Transverse colon (tissue), 4 donors: ENCODE measurements at regions not wholly inside any gene's neighbourhood (a gene's known extent, or its start where the extent isn't known, plus 50 kb on each side); places are given as distances from the start of the nearest gene placed in this dataset.

ENCODE experiments used
- DNase-seq: peaks from one replicate; pipeline ENCODE4 v3.0.0-alpha.2; 2019
- H3K27ac ChIP-seq, 4 donors: fragments of 200-600 bp; sonication (generic); 2 replicates each; pipeline ENCODE4 v1.5.1; 2016 to 2018; ENCODE audit warnings: inconsistent platforms in 4 of 4
- H3K27me3 ChIP-seq: fragments of 200-600 bp; sonication (generic); 2 replicates; pipeline ENCODE4 v1.5.1; 2017; ENCODE audit warnings: inconsistent platforms
- H3K36me3 ChIP-seq, 4 donors: fragments of 200-600 bp; sonication (generic); 2 replicates each; pipeline ENCODE4 v1.5.1; 2017 to 2019; ENCODE audit warnings: inconsistent platforms in 4 of 4
- H3K4me1 ChIP-seq, 4 donors: fragments of 200-600 bp; sonication (generic); 2 replicates each; pipeline ENCODE4 v1.5.1; 2017 to 2020; ENCODE audit warnings: inconsistent platforms in 4 of 4
- H3K4me3 ChIP-seq, 4 donors: fragments of 200-600 bp; sonication (generic); 1 replicate in 1 of 4; 2 replicates in 3 of 4; pipeline versions ENCODE4 v1.5.1 to v1.6.1; 2017 to 2019; ENCODE audit warnings: inconsistent platforms in 4 of 4
- H3K9me3 ChIP-seq, 2 donors: fragments of 200-600 bp; sonication (generic); 2 replicates each; pipeline ENCODE4 v1.5.1; 2017 to 2019; ENCODE audit warnings: inconsistent platforms in 2 of 2
- EP300 ChIP-seq: sonication (generic); formaldehyde crosslinking; IDR thresholded peaks from one replicate; pipeline ENCODE4 v1.6.1; 2017; ENCODE audit warnings: antibody characterized with exemption, low read depth
- POLR2A ChIP-seq: fragments of 450-650 bp; IDR thresholded peaks from one replicate; pipeline ENCODE4 v1.6.1; 2016; ENCODE audit warnings: antibody characterized with exemption, mild to moderate bottlenecking, moderate library complexity
- POLR2AphosphoS5 ChIP-seq, 3 donors: sonication (generic); formaldehyde crosslinking; IDR thresholded peaks; one replicate each; pipeline ENCODE4 v1.6.1; 2016; ENCODE audit warnings: antibody characterized with exemption in 3 of 3
- WGBS, 2 donors: methylation state at CpG; one replicate each; pipeline ENCODE4 v1.1.5; 2018; ENCODE audit warnings: low coverage in 1 of 2; 5-methylcytosine and 5-hydroxymethylcytosine counted together
- in situ Hi-C, 4 donors: fragments of 200-750 bp; cut with MboI; loops; one replicate each; pipeline versions ENCODE4 v1.15.0 to v1.15.1; 2017; ENCODE audit warnings: low sequenced_read_pairs in 3 of 4, low pct_ligation_motif_present in 1 of 4, low pct_unique_long_range_greater_than_20kb in 1 of 4
- intact Hi-C: fragments of 100-400 bp; cut with DNase I; formaldehyde crosslinking; loops from one replicate; pipeline ENCODE4 v1.15.1; 2023; ENCODE audit warnings: low total_unique reads
- TF ChIP-seq, protein P1 (sequence below), 5 experiments: fragments of 200-600 bp in 3 of 5; fragments of 450-650 bp in 2 of 5; sonication (generic) in 3 of 5; IDR thresholded peaks; 1 replicate in 2 of 5; 2 replicates in 3 of 5; pipeline ENCODE4 v1.5.1; 2016 to 2017; ENCODE audit warnings: antibody characterized with exemption in 5 of 5, inconsistent platforms in 3 of 5, mild to moderate bottlenecking in 2 of 5, moderate library complexity in 1 of 5

DNA sequence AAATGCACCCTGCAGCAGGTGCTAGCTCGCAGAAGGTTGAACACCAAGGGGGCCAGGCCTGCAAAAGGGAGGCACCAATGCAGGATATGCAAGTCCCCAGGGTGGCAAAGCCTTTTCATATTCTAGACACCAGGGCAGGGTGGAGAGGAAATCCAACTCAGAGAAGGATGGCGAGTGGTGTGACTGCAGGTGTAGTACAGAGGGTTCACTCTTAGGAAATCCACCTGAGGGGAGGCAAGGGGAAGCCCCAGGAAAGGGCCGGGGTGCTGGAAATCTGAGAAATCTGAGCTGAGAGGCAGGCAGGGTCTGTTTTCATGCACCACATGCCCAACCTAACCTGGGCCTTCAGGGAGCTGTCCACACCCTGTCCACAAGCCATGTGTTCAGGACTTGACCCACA, 163.2 kb upstream of the CTTNBP2NL start:
- in situ Hi-C loops (no loop called here), intact Hi-C loops (loop anchor here (2.0 kb wide), 1 partner anchor 78 kb away; no protein-coding TSS in a partner anchor)
- Histone ChIP-seq H3K27me3 (no peaks in the 10 kb centered on the region), H3K9me3 (peaks cover 0 to 8% of the 10 kb centered on the region in 2 donors), H3K4me1 (no peaks in the 10 kb centered on the region), H3K27ac (no peak overlapping the region), H3K36me3 (no peaks in the 10 kb centered on the region), H3K4me3 (no peak overlapping the region)
- TF ChIP-seq EP300 (no peak), POLR2AphosphoS5 (IDR thresholded peaks at IDR 0.05) (no peak), POLR2A (no peak)
- TF ChIP-seq, protein P1, sequence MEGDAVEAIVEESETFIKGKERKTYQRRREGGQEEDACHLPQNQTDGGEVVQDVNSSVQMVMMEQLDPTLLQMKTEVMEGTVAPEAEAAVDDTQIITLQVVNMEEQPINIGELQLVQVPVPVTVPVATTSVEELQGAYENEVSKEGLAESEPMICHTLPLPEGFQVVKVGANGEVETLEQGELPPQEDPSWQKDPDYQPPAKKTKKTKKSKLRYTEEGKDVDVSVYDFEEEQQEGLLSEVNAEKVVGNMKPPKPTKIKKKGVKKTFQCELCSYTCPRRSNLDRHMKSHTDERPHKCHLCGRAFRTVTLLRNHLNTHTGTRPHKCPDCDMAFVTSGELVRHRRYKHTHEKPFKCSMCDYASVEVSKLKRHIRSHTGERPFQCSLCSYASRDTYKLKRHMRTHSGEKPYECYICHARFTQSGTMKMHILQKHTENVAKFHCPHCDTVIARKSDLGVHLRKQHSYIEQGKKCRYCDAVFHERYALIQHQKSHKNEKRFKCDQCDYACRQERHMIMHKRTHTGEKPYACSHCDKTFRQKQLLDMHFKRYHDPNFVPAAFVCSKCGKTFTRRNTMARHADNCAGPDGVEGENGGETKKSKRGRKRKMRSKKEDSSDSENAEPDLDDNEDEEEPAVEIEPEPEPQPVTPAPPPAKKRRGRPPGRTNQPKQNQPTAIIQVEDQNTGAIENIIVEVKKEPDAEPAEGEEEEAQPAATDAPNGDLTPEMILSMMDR (IDR thresholded peaks at IDR 0.05) = no peak
- 82 to 88% methylated on average over 3 of the region's 3 CpGs for WGBS, 2 donors
- no peak for DNase-seq

DNA sequence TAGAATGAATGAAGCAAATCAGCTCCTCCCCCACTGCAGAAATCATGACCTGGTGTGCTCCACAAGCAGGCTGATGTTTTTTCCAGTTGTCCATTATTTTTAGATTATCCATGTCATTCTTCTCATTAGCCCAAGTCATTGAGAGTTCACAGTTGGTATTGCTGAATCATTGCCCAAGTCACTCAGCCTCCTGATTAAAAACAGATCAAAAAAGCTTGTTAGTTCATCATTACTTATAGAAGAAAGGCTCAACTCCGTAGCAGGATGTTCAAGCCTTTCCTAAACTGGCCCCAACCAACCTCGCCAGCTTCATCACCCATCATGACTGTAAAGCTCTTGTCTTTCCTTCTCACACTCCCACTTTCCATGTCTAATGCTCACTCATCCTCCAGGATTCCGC, 161.3 kb upstream of the CTTNBP2NL start:
- no peak for DNase-seq
- Histone ChIP-seq H3K27ac (no peak overlapping the region), H3K4me1 (no peaks in the 10 kb centered on the region), H3K36me3 (no peaks in the 10 kb centered on the region), H3K4me3 (no peak overlapping the region), H3K9me3 (peaks cover 0 to under 1% of the 10 kb centered on the region in 2 donors), H3K27me3 (no peaks in the 10 kb centered on the region)
- intact Hi-C loops = no loop called here
- 78 to 81% methylated on average over 3 of the region's 3 CpGs for WGBS, 2 donors
- no peak for TF ChIP-seq POLR2AphosphoS5 (IDR thresholded peaks at IDR 0.05)
- TF ChIP-seq, protein P1 (IDR thresholded peaks at IDR 0.05) = no peak
- TF ChIP-seq POLR2A = no peak
- in situ Hi-C loops = no loop called here

DNA sequence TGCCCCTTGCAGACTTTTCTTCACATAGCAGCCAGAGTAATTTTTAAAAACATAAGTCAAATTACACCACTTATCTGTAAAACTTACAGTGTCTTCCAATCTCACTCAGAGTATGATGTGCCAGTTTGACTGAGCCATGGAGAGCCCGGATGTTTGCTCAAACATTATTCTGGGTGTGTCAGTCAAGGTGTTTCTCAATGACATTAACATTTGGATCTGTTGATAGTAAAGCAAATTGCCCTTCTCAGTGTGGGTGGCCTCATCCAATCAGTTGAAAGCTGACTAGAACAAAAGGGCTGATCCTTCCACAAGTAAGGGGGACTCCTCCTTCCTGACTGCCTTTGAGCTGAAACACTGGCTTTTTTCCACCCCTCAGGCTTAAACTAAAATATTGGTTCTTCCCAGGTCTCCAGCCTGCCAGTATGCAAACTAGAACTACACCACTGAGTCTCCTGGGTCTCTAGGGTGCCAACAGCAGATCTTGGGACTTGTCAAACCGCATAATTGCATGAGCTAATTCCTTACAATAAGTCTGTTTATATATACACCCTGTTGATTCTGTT, 157.9 kb upstream of the CTTNBP2NL start:
- intact Hi-C loops = no loop called here
- no peaks in the 10 kb centered on the region for H3K27me3 ChIP-seq
- in situ Hi-C loops = no loop called here
- 23 to 57% methylated on average over 2 of the region's 2 CpGs for WGBS, 2 donors
- H3K9me3 ChIP-seq = no peaks in the 10 kb centered on the region
- H3K27ac ChIP-seq = peak overlapping the region in 1 of 4 donors; percentile 41
- peaks cover 0 to 15% (median 7%) of the 10 kb centered on the region in 4 donors for H3K4me1 ChIP-seq
- no peak overlapping the region for H3K4me3 ChIP-seq
- H3K36me3 ChIP-seq = no peaks in the 10 kb centered on the region
- no peak for TF ChIP-seq POLR2AphosphoS5 (IDR thresholded peaks at IDR 0.05)
- TF ChIP-seq, protein P1 (IDR thresholded peaks at IDR 0.05) = no peak
- no peak for TF ChIP-seq POLR2A
- TF ChIP-seq EP300 = no peak
- DNase-seq = peak; percentile 29

DNA sequence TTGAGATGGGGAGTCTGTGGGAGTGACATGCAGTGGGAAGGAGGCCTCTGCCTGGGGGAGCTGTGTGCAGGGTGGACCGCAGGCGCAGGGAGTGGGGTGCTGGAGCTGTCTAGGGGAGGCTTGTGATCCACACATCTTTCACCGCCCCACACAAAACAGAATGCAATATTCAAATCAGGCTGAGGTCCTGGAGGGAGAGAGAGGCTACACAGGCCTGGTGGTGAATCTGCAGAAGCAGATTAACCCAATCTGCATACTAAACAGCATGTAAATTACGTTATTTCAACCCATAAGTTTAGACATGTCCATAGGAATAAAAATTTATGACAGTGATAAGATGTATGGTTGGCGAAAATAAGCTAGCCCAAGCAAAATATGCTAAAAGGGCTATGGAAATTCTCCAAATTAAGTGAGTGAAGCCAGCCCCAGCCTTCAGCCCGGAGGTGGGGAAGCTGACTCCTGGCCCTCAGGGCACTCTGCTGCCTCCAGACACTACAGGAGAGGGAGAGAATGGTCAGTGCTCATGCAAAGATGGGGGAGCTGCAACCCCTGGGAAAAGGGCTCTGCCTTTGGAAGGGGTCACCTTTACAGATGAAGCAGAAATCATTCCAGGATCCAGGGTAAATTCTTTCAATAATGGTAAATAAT, 156.2 kb upstream of the CTTNBP2NL start:
- Histone ChIP-seq H3K27ac (no peak overlapping the region), H3K4me3 (no peak overlapping the region), H3K9me3 (no peaks in the 10 kb centered on the region), H3K27me3 (no peaks in the 10 kb centered on the region), H3K36me3 (no peaks in the 10 kb centered on the region), H3K4me1 (peaks cover 0 to 15% (median 7%) of the 10 kb centered on the region in 4 donors)
- in situ Hi-C loops = no loop called here
- 75 to 84% methylated on average over 2 to 6 of the region's 6 CpGs for WGBS, 2 donors
- TF ChIP-seq POLR2AphosphoS5 (IDR thresholded peaks at IDR 0.05) (no peak), EP300 (no peak), POLR2A (no peak)
- TF ChIP-seq, protein P1 (IDR thresholded peaks at IDR 0.05) = no peak
- no peak for DNase-seq
- intact Hi-C loops = no loop called here
